Omental fat pad (tissue), 3 donors: ENCODE measurements at regions not wholly inside any gene's neighbourhood (a gene's known extent, or its start where the extent isn't known, plus 50 kb on each side); places are given as distances from the start of the nearest gene placed in this dataset.
"Not testable (repeated sequence)": the region's sequence is repeated elsewhere in the genome, so short reads cannot be mapped to it uniquely, and the experiment has no call there.

Source experiments
- ATAC-seq: fragments of 150-250 bp; one replicate; pipeline ENCODE4 v1.9.1; 2016; ENCODE audit warnings: mild to moderate bottlenecking, moderate library complexity; ENCODE audit not compliant: low FRiP score
- DNase-seq: peaks from one replicate; pipeline ENCODE4 v3.0.0-alpha.2; 2019; ENCODE audit warnings: low spot score
- TF ChIP-seq, protein P1 (sequence below), 3 donors: fragments of 450-650 bp; IDR thresholded peaks; one replicate each; pipeline ENCODE4 v1.5.1; 2016 to 2017; ENCODE audit warnings: antibody characterized with exemption in 3 of 3, mild to moderate bottlenecking in 3 of 3, moderate library complexity in 2 of 3

DNA sequence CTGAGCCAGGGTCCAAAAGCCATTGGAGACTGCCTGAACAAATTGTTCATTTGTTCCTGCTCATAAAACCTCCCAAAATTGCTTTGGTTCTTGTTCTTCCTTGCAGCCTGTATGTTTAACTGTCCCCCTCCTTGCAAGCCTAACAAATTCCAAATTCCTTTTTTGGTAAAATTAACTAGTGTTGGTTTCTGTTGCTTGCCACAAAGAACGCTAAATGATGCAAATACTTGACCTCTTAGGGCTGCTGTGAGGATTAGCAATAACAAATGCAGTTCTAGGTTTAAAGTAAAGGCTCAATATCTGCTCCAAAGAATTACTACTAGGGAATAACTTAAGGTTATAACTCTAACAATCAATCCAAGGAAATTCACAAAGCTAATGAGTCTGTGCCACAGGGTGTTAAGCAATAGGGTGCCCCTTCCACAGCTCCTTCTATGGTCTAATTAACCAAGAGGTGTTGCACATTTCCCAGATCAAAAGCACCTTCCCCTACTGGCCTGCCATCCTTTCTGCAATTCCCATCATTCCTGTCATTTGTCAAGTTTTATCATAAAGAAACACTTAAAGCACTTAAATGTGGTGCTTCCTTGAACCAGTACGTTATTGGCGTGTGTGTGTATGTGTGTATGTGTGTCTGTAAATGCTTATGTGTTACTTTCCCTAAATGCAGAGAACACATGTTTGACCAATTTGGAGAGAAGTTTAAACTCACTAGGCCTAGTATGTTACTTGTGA, 110.2 kb downstream of the RAP2A start:
- no peak for ATAC-seq
- TF ChIP-seq, protein P1, sequence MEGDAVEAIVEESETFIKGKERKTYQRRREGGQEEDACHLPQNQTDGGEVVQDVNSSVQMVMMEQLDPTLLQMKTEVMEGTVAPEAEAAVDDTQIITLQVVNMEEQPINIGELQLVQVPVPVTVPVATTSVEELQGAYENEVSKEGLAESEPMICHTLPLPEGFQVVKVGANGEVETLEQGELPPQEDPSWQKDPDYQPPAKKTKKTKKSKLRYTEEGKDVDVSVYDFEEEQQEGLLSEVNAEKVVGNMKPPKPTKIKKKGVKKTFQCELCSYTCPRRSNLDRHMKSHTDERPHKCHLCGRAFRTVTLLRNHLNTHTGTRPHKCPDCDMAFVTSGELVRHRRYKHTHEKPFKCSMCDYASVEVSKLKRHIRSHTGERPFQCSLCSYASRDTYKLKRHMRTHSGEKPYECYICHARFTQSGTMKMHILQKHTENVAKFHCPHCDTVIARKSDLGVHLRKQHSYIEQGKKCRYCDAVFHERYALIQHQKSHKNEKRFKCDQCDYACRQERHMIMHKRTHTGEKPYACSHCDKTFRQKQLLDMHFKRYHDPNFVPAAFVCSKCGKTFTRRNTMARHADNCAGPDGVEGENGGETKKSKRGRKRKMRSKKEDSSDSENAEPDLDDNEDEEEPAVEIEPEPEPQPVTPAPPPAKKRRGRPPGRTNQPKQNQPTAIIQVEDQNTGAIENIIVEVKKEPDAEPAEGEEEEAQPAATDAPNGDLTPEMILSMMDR (IDR thresholded peaks at IDR 0.05), result no peak
- no peak for DNase-seq

DNA sequence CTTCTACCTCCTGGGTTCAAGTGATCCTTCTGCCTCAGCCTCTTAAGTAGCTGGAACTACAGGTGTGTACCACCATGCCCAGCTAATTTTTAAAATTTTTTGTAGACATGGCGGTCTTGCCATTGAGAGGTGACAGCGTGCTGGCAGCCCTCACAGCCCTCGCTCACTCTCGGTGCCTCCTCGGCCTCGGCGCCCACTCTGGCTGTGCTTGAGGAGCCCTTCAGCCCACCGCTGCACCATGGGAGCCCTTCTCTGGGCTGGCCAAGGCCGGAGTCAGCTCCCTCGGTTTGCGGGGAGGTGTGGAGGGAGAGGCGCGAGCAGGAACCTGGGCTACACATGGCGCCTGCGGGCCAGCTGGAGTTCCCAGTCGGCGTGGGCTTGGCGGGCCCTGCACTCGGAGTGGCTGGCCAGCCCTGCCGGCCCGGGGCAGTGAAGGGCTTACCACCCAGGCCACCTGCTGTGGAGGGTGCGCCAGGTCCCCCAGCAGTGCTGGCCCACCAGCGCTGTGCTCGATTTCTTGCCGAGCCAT, 111.1 kb downstream of the RAP2A start:
- ATAC-seq, result not testable (repeated sequence)

DNA sequence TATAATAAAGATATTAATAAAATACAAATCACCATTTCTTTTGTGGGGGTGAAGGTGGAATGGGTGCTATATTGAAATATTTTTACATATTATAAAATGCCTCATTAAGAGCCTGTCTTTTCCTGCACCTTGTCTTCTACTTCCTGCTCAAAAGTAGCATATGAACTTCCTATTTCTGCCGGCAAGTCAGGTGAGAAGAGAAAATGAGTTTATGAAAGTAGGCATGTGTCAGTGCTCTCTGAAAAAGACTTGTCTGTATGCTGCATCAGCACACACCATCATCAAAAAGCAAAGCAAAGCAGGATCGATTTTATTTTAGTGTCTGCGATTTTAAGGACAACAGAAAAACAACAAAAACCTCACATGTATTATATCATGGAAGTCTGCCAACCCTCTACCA, 114.2 kb downstream of the RAP2A start:
- DNase-seq (no peak), ATAC-seq (no peak)

More for the DNA sequence above, 111.1 kb downstream of the RAP2A start:
- not testable (repeated sequence) for DNase-seq

DNA sequence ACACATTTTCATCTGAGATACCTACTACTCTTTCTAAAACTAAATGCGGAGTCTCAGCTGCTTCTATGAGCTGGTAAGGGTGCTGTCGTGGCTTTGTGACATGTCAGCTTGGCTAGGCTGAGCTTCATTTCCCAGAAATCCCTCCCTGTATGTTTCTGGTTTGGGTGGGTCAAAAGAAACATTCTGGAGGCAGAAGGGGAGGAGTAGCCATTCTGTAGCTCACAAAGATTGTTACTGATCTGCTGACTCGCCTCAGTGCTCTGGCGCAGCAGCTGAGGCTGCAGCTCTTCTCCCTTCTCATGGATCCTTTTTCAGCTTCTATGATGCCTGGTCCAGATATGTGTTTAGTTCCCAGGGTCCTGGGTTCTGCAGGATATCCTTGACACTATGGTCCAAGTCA, 114.7 kb downstream of the RAP2A start:
- DNase-seq, result no peak
- TF ChIP-seq, protein P1 (IDR thresholded peaks at IDR 0.05), result no peak
- no peak for ATAC-seq

More for the DNA sequence above, 114.2 kb downstream of the RAP2A start:
- TF ChIP-seq, protein P1 (IDR thresholded peaks at IDR 0.05), result no peak

DNA sequence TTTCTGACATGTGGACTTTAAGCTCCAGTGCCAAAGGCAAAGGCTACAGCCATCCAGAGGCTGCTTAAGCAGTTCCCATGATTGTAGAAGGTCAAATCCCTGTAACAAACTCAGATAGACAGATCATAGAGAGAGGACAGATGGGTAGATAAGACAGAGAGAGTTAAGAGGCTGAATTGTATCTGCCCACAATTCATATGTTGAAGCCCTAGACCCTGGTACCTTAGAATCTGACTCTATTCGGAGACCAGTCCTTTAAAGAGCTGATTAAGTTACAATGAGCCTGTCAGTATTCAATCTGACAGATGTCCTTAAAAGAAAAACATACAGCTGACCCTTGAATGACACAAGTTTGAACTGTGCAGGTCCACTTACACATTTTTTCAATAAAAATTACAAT, 115.2 kb downstream of the RAP2A start:
- no peak for ATAC-seq
- TF ChIP-seq, protein P1 (IDR thresholded peaks at IDR 0.05), result no peak
- no peak for DNase-seq

DNA sequence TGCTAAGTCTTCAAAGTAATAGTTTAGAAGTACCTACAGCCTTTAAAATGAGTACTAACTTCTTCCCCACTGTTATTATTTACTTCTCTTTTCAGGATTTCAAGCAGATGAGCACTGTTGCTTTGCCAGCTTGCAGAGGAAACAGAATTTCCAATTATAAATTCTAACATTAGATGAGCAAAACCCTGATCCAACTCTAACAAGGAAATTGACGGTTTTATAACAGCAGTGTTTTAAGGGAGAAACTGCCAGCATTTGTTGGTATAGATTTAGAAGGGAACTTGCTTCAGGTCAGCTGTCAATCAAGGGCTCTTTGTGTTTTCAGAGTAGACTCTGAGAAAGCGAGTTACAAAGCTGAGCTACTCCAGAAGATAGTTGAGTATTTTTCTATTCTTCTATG, 120.5 kb downstream of the RAP2A start:
- TF ChIP-seq, protein P1 (IDR thresholded peaks at IDR 0.05), result no peak
- DNase-seq (no peak), ATAC-seq (no peak)

DNA sequence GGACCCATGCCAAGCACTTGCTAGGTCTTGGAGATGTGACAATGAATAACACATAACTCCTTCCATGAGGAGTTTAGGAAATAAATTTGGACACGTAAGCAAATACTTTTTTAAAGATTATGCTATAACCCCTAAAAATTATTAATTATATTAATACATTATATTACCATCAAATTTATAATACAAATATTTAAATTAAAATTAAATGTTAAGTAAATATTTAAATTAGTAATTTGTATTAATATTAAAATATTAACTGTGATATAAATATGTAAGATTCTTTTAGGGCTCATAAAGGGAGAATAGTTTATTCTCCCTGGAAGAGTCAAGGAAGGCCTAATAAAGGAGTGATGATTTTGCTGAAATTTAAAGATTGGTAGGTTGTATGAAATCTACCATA, 121.1 kb downstream of the RAP2A start:
- TF ChIP-seq, protein P1 (IDR thresholded peaks at IDR 0.05), result no peak
- ATAC-seq, result no peak

More for the DNA sequence above, 121.1 kb downstream of the RAP2A start:
- no peak for DNase-seq
